Fibroblast of gingiva (primary cell): ENCODE measurements at regions not wholly inside any gene's neighbourhood (a gene's known extent, or its start where the extent isn't known, plus 50 kb on each side); places are given as distances from the start of the nearest gene placed in this dataset.

ENCODE experiments used
- DNase-seq: peaks from one replicate; pipeline ENCODE4 v3.0.0-alpha.2; 2011; ENCODE audit warnings: low read depth

DNA sequence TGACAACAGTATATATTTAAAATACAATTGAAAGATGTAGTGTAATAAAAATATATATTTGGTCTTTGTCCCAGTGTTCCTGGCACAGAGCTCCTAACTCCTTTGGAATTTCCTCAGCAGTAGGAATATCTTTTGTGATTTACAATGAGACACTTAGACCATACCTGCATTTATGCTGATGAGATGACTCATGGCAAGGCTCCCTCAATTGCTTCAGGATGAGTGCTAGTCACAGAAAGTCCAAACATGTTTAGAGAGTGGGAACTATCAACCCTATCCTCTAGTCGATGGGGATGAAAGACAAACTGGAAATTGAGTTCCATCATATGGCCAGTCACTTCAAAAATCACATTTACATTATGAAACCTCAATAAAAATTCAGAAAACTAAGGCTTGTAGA is 588.3 kb upstream of the LMCD1 start:
- no peak for DNase-seq

DNA sequence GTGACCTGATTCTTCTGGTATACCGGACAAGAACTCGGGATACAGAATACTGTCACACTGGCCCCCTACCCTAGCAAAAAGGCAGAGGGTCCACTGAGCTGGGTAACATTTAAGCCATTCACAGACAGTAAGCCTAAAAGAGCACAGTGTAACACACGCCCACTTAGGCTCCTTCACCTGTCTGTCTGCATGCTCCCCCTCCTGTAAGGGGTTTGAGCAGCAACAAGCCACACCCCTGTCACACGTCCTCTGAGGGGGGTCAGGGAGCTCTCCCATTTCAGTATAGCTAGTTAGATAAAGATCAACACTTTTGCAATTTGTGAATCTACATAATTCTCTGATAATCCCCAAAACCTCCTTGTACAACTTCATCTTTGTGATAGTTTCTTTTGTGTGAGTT is 586.3 kb upstream of the LMCD1 start:
- no peak for DNase-seq

DNA sequence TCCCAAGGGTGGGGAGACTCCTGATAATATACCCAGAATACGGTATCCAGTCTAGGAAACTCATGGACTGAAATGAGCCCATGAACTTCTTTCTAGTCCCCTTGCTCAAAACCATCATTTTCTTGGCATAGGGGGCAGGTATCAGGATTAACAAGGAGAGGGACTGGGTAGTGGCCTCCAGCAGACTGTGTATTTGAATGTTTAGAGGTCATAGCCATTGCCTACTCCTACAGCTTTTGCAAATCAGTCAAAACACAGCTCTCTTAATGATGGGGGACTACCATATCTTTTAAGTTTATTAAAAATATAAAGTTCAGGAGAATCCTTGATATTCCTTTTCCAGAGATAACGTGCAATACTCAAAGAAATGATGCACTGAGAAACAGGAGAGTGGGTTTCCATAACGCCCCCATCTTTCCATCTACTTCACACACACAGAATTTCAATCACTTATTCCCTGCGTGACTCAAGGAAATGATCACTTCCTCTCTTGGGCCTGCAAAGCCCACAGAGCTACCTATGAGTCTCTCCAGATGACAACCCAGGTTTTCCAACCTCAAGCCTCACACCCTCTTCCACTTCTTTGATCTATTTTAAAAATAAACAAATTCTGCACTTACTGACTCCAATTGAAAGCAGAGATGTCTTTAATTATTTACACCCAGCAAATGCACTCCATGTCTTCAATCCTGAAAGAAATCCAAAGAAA is 584.0 kb upstream of the LMCD1 start:
- DNase-seq, result no peak

DNA sequence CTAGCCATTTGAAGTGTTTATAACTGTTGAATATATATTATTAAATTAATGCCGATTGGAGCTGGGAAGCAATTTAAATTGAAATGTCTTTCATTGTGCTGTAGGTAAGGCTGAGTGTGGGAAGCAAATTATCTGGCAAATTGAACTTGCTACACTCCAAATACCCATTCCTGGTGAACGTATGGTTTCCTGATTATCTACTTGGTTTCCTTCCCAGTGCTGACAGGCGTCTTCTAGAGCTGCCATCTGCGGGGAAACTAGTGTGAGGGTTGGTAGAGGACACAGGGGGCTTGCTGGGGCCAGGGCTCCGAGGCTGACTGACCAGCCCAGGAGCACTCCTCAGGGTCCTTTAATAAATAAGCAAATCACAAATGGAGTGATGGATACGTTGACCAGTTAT is 581.4 kb upstream of the LMCD1 start:
- DNase-seq, result no peak

DNA sequence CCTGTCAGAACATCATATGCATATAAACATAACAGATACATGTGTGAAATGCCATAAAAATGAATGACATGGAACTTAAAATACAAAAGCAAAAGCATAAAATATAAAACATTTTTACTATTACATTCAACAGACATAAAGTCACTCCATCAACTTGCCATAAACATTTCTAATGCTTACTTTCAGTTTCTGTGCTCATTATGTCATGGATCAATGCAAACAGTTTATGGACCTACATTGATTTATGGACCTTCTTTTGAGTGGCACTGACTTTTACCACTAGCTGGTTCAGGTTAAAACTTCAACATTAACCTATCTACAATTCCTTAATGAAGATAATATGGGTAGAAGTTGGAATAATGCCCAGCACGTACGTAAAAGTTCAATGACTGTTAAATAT is 577.4 kb upstream of the LMCD1 start:
- no peak for DNase-seq

DNA sequence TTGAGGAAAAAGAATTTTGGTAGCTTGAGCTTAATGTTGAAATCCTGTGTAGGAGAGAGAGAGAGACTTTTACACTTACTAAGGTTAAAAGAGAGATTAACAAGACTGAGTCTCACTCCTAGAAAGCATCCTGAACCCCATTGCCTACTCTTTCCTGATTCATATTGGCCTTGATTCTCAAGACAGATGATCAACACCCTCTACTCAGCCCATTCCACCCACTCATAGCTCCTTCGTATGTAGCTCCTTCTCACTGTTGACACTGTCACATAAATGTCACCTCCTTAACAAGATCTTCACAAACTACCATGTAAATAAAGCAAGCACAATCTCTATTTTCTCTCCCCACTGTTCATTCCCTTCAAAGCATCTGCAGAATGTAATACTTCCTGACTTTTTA is 574.6 kb upstream of the LMCD1 start:
- no peak for DNase-seq

DNA sequence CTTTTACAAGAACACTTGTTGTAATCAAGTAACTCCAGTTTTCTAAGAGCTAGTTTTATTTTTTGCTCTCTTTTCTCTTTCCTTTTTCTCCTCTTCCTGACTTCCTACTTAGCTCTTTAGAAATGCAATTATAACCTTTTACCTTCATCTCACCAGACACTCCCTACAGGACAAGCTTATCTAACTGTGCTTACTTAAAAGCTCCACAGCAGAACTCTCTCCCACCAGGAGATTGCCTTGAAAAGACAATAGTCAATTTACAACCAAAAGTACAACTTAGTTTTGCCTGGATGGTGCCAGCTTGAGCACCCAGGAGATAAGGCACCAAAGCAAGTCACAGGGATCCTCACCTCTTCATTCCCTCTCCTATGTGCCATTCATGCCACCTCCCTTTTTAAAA is 573.8 kb upstream of the LMCD1 start:
- DNase-seq, result no peak

DNA sequence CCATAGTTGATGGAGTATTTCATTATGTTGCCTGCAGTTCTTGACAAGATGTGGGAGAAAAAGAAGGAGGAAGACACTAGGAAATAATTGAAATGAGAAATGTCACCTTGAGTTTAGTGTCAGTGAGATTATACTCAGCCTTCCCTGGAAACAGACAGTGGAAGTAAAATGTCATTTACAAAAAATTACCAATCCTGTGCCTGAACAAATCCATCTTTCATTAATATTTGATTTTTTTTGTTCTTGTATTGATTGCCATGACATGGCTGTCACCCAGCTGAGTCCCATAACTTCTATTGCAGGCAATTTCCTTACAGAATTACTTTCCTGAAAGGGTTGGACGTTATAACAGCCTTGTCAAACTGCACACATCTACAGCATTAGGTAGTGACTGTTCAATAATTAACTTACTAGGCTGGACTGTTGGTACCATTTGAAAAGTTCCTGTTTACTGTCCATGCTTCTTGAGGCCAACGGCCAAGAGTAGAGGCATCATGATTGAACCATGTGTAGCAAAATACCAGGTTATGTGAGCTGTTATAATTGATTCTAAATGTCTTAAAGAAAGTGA is 572.2 kb upstream of the LMCD1 start:
- DNase-seq, result no peak

DNA sequence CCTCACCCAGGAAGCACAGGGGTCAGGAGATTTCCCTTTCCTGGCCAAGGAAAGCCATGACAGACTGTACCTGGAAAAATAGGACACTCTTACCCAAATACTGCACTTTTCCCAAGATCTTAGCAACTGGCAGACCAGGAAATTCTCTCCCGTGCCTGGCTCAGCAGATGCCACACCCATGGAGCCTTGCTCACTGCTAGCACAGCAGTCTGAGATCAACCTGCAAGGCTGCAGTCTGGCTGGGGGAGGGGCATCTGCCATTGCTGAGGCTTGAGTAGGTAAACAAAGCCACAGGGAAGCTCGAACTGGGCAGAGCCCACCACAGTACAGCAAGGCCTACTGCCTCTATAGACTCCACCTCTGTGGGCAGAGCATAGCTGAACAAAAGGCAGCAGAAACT is 567.3 kb upstream of the LMCD1 start:
- no peak for DNase-seq

DNA sequence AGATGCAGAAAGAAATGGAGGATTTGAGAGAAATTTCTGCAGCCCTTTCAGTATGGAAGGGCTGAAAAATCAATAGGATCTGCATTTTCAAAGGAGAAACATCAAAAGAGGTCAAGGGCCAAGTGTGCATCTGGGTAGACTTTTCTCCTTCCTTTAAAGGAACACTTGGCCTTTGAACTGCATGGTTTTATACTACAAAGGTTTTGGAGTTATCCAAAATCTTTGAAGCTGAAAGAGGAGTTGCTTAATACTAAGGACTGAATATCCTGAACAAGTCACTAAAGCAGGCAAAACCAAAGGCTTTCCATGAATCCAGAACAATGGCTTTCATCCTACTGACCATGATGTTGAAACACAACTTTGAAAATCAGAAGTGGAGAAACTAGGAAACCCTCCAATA is 553.7 kb upstream of the LMCD1 start:
- DNase-seq, result no peak

DNA sequence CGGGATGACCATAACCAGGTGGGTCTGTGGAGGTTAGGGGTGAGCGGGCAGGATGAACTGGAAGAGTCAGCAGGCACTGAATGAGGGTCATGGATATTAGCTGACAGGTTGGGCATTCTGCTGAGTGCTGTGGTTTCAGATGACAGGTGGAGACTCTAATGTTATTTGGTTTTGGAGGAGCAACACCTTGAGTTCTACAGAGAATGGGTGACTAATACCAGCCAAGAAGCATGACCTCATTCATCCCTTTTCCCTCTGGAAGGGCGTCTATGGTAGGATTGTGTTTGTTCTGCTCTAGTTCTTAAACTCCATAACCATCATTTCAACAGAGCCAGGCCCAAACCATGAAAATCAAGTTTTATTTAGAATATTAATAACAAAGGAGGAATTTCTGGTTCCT is 550.7 kb upstream of the LMCD1 start:
- no peak for DNase-seq

DNA sequence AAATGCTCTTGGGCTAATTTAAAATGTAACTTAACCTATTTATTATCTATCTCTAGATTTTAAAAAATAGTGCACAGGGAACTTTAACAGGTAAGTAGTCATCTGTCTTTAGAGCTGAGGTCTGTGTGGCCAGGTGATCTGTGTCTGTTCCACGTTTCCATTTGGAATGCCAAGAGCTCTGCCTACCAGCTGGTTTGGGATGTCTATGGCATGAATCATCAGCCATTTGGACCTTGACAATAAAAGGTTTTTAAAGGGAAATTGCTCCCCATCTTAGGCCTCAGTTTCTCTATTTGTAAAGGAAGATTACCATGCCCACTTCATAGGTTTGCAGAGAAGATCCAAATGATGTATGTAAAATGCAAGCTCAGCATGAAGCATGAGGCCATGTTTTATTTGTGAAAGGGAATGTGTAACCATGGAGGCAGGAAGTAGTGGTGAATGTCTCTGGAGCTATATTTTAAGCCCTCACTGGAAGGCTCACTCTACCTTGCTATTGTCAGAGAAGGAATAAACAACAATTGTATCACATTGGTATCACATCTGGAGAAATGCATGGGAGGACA is 548.1 kb upstream of the LMCD1 start:
- no peak for DNase-seq

DNA sequence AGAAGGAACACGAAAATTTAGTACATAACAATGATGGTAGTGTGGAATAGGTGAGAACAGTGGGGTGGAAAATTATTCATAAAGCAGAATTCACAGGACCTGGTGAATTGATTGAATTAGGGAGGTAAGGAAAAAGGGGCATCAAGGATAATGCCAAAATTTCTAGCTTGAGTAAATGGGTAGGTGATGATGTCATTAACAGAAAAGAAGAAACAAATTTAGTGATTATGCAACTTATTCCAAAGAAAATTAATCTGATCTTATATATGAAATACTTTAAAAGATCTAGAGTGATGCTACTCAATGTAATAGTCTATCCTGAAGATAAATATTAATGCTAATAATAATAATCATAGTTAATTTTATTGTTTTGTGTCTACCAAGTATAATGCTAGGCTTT is 544.6 kb upstream of the LMCD1 start:
- no peak for DNase-seq

DNA sequence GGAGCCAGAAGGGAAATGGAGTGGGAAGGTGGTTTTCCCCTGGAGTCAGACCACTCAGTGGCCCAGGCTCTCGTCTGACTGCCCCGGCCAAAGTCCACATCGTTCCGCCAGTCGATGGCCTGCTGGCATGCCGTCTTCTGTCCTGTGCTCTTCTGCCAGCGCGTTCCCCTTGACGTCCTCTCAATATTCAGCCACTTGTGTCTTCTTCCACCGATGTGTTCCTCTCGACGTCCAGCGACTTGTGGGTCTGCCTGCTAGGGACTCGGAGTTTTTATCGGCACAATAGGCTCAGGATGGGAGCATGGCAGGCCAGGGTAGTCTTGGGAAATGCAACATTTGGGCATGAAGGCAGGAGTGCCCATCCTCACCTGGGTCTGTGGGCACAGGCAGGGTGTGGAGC is 542.5 kb upstream of the LMCD1 start:
- DNase-seq, result no peak

DNA sequence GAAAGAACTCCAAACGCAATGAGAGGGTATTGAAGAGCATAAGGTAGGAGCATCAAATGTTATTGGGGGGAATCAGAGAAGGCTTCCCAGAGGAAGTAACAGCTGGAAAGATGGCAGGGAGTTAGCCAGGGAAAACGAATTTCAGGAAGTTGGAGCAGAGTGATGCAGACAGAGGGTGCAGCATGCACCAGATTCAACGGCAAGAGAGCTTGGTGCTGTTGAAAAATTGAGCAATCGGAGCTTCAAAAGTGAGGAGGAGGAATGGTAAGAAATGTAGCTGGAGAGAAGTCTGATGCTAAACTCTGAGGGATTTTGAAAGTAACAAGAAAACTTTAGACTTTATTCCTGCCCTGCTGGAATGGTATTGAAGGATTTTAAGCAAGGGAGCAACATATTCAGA is 541.0 kb upstream of the LMCD1 start:
- no peak for DNase-seq

DNA sequence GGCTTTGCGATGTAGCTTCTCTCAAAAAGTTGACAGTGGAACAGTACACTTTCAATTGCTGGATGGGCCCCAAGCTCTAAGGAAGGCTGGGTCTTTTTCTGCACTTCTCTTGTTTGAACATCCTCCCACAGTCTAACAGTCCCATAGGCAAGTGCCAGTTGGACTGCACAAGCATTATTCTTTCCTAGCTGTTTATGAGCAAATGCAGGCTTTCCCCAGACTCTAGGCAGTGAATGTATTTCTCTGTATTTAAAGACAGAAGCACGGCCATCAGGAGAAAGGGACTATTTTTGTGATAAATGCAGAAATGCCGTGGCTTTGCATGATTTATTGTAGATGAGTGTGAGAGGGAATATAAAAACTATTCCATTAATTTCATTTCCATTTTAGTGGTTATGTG is 539.3 kb upstream of the LMCD1 start:
- no peak for DNase-seq

DNA sequence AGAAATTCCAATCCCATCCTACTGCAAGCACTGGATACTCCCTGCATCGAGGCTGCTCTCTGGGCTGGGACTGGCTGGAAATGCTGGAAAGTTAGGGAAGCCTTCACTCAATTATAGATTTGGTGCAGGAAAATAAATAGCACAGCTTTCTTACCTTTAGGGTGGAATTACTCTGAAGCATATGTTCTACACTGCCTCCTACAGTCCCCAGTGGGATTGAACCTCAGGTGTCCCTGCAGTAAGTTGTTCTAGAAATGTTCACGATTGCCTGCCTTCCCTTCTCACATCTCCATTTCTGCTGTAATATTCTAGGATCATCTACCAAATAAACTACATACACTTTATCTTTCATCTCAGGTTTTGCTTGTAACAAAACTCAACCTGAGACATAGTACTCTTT is 536.7 kb upstream of the LMCD1 start:
- DNase-seq, result no peak

DNA sequence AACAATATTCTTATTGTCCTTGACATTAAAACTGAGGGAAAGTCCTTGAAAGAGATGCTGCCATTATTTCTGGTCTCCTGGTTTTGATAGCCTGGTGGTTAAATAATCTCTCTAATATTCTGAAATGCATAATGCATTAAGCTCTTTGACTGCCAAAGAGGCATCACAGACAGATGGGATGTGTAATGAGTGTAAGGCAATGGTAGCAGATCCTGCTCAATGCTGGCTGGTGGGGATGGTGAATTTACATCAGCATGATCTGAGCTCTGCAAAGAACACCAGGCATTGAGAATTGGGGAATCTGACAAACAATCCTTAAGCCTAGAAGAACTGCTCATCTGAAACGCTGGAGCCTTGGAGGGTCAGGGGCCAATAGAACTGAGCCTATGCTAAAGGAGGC is 528.6 kb upstream of the LMCD1 start:
- no peak for DNase-seq

DNA sequence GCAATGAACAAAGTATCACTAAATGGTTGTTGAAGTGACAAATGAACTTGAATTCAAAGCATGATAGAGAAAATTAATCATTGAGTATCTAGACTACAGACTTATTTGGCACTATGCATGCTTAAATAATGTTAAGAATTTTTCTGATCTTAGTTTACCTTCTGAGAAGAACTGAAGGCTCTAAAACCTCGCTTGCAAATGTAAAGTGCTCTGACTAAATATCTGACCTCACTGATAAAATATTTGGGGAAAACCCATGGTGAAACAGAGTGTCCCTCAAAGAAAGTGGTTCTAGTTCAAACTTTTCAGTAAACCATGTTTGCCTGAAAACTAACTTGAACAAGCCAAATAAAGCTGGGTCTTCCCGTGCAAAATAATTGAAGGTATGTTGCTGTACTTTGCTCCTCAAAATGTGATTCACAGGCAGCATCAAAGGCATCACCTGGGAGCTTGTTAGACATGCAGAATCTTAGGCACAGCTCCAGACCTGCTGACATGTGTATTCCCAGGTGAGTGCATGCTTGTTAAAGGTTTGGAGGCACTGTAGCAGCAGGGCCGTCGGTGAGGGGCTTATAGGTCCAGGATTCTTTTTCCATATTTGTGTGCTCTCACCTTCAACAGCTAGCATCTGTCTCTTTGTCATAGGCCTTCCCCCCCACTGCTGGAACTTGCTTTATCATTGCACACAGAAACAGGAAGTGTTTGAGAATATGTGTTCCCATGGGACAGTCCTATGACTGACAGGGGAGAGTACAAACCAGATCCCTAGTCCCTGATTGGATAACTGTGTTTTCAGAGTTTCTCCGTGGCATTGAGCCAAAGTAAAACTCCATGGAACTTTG is 524.2 kb upstream of the LMCD1 start:
- no peak for DNase-seq

DNA sequence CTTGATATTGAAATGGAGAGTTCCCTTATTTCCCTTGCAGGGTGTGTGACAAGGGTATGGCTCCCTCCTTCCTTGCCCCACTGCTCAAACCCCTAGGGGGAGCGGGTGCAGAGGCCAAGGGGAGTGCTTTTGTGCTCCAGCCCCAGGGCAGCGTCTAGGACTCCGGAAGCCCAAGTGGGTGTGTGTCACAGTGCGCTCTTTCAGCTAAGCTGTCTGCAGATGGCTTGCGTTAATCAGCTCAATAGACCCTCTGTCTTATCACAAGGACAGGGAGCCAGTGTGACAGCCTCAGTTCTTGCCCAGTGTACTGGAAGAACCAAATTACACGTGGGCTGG is 523.6 kb upstream of the LMCD1 start:
- no peak for DNase-seq

DNA sequence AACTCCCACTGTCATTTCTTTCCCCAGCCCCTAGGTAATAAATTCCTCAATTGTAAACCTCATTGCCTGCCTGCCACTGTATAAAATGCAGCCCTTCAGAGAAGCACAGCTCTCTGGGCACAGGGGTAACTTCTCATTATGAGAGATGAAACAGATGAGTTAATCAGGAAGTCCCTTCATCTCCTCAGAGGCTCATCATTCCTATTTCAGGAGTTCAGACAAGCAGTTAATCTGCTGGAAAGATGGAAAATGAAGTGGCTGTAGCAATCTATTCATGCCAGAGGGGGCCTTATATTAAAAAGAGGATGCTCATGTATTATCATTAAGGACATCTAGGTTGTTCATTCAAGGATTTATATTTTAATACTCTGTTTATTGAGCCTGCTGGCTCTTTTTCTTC is 519.5 kb upstream of the LMCD1 start:
- DNase-seq, result no peak

DNA sequence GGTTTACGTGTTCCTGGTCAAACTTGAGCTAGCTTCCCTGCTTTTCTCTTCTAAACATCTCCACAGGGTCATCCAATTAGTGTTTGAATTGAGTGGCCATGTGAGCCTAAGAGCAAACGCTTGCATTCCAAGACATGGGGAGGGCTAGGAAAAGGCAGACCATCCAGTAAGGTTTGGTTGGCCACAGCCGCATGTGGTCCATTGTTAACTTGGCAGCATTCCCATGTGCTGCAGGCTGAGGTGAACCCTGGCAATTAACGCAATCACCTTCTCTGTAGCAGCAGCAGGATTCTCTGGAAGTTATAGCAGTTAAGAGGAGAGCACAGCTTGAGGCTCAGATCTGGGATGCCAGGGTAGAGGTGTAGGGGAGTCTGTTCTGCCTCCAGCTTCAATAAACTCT is 502.2 kb upstream of the LMCD1 start:
- no peak for DNase-seq

DNA sequence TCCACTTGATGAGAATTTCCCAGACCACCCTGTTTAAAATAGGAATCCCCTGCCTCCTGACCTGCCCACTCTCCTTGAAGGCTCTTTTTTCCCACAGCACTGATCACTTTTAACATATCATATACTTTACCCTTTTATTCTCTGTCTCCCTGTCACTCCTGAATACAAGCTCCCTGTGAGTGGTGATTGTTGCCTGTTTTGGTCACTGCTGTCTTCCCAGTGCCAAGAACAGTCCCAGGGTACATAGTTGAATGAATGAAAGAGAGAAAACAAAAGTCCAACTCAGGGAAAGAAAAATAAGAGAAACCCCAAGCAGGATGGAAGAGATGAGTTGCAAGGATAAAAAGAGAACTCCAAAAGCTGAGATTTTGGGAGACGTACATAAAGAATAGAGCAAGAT is 500.3 kb upstream of the LMCD1 start:
- DNase-seq, result no peak
